ENCODE measurements at regions not wholly inside any gene's neighbourhood (a gene's known extent, or its start where the extent isn't known, plus 50 kb on each side); places are given as distances from the start of the nearest gene placed in this dataset.
A peak's percentile ranks its signal among the peaks of the same experiment; 100 is the strongest.

GRCh38 chr15:30030345-30030744, 52.4 kb upstream of the GOLGA8J start:
- no peak for DNase-seq (ENCODE audit: low read depth)
- TF ChIP-seq, protein P1, sequence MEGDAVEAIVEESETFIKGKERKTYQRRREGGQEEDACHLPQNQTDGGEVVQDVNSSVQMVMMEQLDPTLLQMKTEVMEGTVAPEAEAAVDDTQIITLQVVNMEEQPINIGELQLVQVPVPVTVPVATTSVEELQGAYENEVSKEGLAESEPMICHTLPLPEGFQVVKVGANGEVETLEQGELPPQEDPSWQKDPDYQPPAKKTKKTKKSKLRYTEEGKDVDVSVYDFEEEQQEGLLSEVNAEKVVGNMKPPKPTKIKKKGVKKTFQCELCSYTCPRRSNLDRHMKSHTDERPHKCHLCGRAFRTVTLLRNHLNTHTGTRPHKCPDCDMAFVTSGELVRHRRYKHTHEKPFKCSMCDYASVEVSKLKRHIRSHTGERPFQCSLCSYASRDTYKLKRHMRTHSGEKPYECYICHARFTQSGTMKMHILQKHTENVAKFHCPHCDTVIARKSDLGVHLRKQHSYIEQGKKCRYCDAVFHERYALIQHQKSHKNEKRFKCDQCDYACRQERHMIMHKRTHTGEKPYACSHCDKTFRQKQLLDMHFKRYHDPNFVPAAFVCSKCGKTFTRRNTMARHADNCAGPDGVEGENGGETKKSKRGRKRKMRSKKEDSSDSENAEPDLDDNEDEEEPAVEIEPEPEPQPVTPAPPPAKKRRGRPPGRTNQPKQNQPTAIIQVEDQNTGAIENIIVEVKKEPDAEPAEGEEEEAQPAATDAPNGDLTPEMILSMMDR (IDR thresholded peaks at IDR 0.05; ENCODE audit: insufficient read depth, low read depth, low read length), result no peak
- H3K4me3 ChIP-seq (ENCODE audit: low read depth, low read length), result no peak overlapping the region

GRCh38 chr15:30023798-30024295, 58.9 kb upstream of the GOLGA8J start:
- TF ChIP-seq, protein P1 (IDR thresholded peaks at IDR 0.05; ENCODE audit: insufficient read depth, low read depth, low read length), result no peak
- peak; percentile 45 for DNase-seq (ENCODE audit: low read depth)
- no peak overlapping the region for H3K4me3 ChIP-seq (ENCODE audit: low read depth, low read length)

DNA sequence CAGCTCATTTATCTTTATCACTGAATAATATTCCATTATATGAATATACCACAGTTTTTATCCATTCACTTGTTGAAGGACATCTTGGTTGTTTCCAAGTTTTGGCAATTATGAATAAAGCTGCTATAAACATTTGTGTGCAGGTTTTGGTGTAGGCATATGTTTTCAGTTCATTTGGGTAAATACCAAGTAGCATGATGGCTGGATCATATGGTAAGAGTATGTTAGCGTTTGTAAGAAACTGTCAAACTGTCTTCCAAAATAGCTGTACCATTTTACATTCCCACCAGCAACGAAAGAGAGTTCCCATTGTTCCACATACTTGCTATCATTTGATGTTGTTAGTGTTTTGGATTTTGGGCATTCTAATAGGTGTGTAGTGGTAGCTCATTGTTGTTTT, 72.0 kb upstream of the GOLGA8J start:
- no peak overlapping the region for H3K4me3 ChIP-seq (ENCODE audit: low read depth, low read length)
- no peak for DNase-seq (ENCODE audit: low read depth)
- TF ChIP-seq, protein P1 (IDR thresholded peaks at IDR 0.05; ENCODE audit: insufficient read depth, low read depth, low read length), result no peak

GRCh38 chr15:30008156-30008555, 74.6 kb upstream of the GOLGA8J start:
- no peak overlapping the region for H3K4me3 ChIP-seq (ENCODE audit: low read depth, low read length)
- no peak for DNase-seq (ENCODE audit: low read depth)
- TF ChIP-seq, protein P1 (IDR thresholded peaks at IDR 0.05; ENCODE audit: insufficient read depth, low read depth, low read length), result no peak

- no peak overlapping the region for H3K4me3 ChIP-seq (ENCODE audit: low read depth, low read length)
- no peak for DNase-seq (ENCODE audit: low read depth)
- TF ChIP-seq, protein P1 (IDR thresholded peaks at IDR 0.05; ENCODE audit: insufficient read depth, low read depth, low read length), result no peak
Measured at GRCh38 chr15:30001602-30002001, 81.2 kb upstream of the GOLGA8J start.

GRCh38 chr15:29998033-29998432, 84.7 kb upstream of the GOLGA8J start:
- TF ChIP-seq, protein P1 (IDR thresholded peaks at IDR 0.05; ENCODE audit: insufficient read depth, low read depth, low read length), result no peak
- no peak for DNase-seq (ENCODE audit: low read depth)
- H3K4me3 ChIP-seq (ENCODE audit: low read depth, low read length), result no peak overlapping the region

- H3K4me3 ChIP-seq (ENCODE audit: low read depth, low read length), result no peak overlapping the region
- no peak for DNase-seq (ENCODE audit: low read depth)
- TF ChIP-seq, protein P1 (IDR thresholded peaks at IDR 0.05; ENCODE audit: insufficient read depth, low read depth, low read length), result no peak
Measured at GRCh38 chr15:29997499-29997898, 85.3 kb upstream of the GOLGA8J start.

Data from fibroblast of villous mesenchyme (primary cell).